ENCODE measurements at regions not wholly inside any gene's neighbourhood (a gene's known extent, or its start where the extent isn't known, plus 50 kb on each side); places are given as distances from the start of the nearest gene placed in this dataset.

GRCh38 chr7:106566672-106567071 lies 94.3 kb downstream of the CCDC71L start:
- intact Hi-C loops (cut with DNase I) = no loop called here
- Histone ChIP-seq H3K27me3 (no peaks in the 10 kb centered on the region), H3K36me3 (no peaks in the 10 kb centered on the region), H3K27ac (no peak overlapping the region), H3K9me3 (no peaks in the 10 kb centered on the region), H3K4me1 (peaks cover 6% of the 10 kb centered on the region), H3K4me3 (no peak overlapping the region)
- no peak for TF ChIP-seq POLR2A (IDR thresholded peaks at IDR 0.05)
- DNase-seq (ENCODE audit: extremely low spot score in 2 of 2) = no peak

DNA sequence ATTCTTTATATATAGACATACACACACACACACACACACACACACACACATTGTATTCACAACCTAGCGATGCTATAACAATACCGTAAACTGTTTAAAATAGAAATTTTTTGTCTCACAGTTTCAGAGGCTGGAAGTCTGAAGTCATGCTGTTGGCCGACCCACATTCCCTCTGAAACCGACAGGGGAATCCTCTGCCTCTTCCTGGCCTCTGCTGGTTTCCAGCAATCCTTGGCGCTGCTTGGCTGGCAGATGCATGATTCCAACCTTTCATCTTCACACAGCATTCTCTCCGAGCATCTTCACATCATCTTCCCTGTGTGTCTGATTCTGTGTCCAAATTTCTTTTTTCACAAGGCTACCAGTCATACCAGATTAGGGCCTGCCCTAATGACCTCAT lies 94.8 kb downstream of the CCDC71L start:
- Histone ChIP-seq H3K27ac (no peak overlapping the region), H3K27me3 (no peaks in the 10 kb centered on the region), H3K4me3 (no peak overlapping the region), H3K36me3 (no peaks in the 10 kb centered on the region), H3K9me3 (no peaks in the 10 kb centered on the region), H3K4me1 (peaks cover 6% of the 10 kb centered on the region)
- DNase-seq (ENCODE audit: extremely low spot score in 2 of 2) = no peak
- intact Hi-C loops (cut with DNase I) = no loop called here
- TF ChIP-seq, protein P1, sequence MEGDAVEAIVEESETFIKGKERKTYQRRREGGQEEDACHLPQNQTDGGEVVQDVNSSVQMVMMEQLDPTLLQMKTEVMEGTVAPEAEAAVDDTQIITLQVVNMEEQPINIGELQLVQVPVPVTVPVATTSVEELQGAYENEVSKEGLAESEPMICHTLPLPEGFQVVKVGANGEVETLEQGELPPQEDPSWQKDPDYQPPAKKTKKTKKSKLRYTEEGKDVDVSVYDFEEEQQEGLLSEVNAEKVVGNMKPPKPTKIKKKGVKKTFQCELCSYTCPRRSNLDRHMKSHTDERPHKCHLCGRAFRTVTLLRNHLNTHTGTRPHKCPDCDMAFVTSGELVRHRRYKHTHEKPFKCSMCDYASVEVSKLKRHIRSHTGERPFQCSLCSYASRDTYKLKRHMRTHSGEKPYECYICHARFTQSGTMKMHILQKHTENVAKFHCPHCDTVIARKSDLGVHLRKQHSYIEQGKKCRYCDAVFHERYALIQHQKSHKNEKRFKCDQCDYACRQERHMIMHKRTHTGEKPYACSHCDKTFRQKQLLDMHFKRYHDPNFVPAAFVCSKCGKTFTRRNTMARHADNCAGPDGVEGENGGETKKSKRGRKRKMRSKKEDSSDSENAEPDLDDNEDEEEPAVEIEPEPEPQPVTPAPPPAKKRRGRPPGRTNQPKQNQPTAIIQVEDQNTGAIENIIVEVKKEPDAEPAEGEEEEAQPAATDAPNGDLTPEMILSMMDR (IDR thresholded peaks at IDR 0.05) = no peak
- TF ChIP-seq POLR2AphosphoS5 (IDR thresholded peaks at IDR 0.05; ENCODE audit: insufficient read depth in 1 of 2, low read depth in 1 of 2) = no peak
- TF ChIP-seq POLR2A (IDR thresholded peaks at IDR 0.05) = no peak

DNA sequence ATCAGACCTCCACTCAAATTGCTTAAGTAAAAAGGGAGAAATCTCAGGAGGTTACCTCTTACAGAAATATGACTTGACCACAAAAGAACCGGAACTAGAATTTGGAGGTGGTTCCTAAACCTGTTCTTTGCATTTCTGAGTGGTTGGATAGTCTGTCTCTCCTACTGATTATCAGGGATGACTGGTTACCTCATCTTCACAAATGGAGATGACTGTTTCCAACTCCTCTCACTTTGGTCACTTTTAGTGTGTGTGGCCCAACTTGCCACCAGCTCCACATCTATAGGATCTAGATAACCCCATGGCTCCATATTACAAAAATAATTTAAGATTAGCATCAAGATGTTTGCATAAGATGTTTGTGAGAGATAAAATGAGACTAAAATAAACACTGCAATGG lies 95.5 kb downstream of the CCDC71L start:
- Histone ChIP-seq H3K36me3 (no peaks in the 10 kb centered on the region), H3K4me3 (no peak overlapping the region), H3K4me1 (peaks cover 6% of the 10 kb centered on the region), H3K27ac (no peak overlapping the region), H3K27me3 (no peaks in the 10 kb centered on the region), H3K9me3 (no peaks in the 10 kb centered on the region)
- intact Hi-C loops (cut with DNase I) = no loop called here
- TF ChIP-seq, protein P1 (IDR thresholded peaks at IDR 0.05) = no peak
- no peak for TF ChIP-seq POLR2A (IDR thresholded peaks at IDR 0.05)
- no peak for TF ChIP-seq POLR2AphosphoS5 (IDR thresholded peaks at IDR 0.05; ENCODE audit: insufficient read depth in 1 of 2, low read depth in 1 of 2)
- DNase-seq (ENCODE audit: extremely low spot score in 2 of 2) = no peak

- no peak overlapping the region for H3K27ac ChIP-seq
- H3K36me3 ChIP-seq = no peaks in the 10 kb centered on the region
- TF ChIP-seq, protein P1 (IDR thresholded peaks at IDR 0.05) = no peak
- TF ChIP-seq POLR2A (IDR thresholded peaks at IDR 0.05) (no peak), POLR2AphosphoS5 (IDR thresholded peaks at IDR 0.05; ENCODE audit: insufficient read depth in 1 of 2, low read depth in 1 of 2) (no peak)
- H3K27me3 ChIP-seq = no peaks in the 10 kb centered on the region
- DNase-seq (ENCODE audit: extremely low spot score in 2 of 2) = no peak
- H3K4me1 ChIP-seq = peaks cover 6% of the 10 kb centered on the region
- no peaks in the 10 kb centered on the region for H3K9me3 ChIP-seq
- H3K4me3 ChIP-seq = no peak overlapping the region
- intact Hi-C loops (cut with DNase I) = no loop called here
These were observed 97.3 kb downstream of the CCDC71L start for GRCh38 chr7:106563466-106564150.

- H3K9me3 ChIP-seq = no peaks in the 10 kb centered on the region
- no peaks in the 10 kb centered on the region for H3K4me1 ChIP-seq
- no peaks in the 10 kb centered on the region for H3K36me3 ChIP-seq
- H3K27ac ChIP-seq = no peak overlapping the region
- no peak overlapping the region for H3K4me3 ChIP-seq
- TF ChIP-seq POLR2AphosphoS5 (IDR thresholded peaks at IDR 0.05; ENCODE audit: insufficient read depth in 1 of 2, low read depth in 1 of 2) = no peak
- DNase-seq (ENCODE audit: extremely low spot score in 2 of 2) = no peak
- no peaks in the 10 kb centered on the region for H3K27me3 ChIP-seq
- intact Hi-C loops (cut with DNase I) = no loop called here
These were observed 98.1 kb downstream of the CCDC71L start for GRCh38 chr7:106562711-106563366.
